GM12873 (cell line): ENCODE measurements at regions not wholly inside any gene's neighbourhood (a gene's known extent, or its start where the extent isn't known, plus 50 kb on each side); places are given as distances from the start of the nearest gene placed in this dataset.

Source experiments
- TF ChIP-seq, protein P1 (sequence below): IDR thresholded peaks from 2 replicates; pipeline ENCODE4 v1.5.1; 2012; ENCODE audit warnings: low read depth, mild to moderate bottlenecking, moderate library complexity, low read length, control low read depth; ENCODE audit not compliant: insufficient read depth; ENCODE audit errors: missing control alignments

DNA sequence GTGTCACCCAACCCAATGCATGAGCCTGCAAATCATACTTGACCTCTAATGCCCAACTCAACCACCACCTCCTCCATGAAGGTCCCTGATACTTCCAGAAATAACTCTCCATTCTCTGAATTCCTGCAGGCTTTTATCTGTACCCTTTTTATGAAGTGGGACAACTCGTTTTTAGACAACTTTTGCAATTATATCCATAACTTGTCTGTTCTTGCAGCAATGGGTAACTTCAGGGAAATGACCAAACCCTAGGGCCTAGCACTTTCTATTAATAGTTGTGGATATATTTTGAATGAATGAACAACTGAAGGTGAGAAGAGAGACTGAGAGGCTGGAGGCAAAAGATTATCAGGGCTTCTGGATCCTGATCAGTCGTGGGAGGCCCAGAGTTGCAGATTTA is 236.6 kb upstream of the MOCS1 start:
- TF ChIP-seq, protein P1, sequence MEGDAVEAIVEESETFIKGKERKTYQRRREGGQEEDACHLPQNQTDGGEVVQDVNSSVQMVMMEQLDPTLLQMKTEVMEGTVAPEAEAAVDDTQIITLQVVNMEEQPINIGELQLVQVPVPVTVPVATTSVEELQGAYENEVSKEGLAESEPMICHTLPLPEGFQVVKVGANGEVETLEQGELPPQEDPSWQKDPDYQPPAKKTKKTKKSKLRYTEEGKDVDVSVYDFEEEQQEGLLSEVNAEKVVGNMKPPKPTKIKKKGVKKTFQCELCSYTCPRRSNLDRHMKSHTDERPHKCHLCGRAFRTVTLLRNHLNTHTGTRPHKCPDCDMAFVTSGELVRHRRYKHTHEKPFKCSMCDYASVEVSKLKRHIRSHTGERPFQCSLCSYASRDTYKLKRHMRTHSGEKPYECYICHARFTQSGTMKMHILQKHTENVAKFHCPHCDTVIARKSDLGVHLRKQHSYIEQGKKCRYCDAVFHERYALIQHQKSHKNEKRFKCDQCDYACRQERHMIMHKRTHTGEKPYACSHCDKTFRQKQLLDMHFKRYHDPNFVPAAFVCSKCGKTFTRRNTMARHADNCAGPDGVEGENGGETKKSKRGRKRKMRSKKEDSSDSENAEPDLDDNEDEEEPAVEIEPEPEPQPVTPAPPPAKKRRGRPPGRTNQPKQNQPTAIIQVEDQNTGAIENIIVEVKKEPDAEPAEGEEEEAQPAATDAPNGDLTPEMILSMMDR = no peak

DNA sequence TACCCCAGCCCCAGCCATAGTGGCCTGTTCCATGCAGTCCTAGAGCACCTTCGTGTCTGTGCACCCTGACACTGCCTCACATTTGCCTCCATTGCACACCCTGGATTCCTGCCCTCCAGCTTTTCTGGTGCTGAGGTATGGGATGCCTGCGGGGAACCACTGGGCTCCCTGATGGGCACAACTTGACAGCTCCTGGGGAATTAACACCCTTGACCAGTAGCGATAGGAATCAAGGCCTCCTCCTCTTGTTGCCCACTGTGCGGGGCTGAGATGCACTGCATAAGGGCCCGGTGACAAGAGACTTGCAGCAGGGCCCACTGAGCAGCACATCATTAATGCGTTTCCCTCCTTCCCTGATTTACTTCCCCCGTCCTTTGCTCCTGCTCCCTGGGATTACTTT is 235.6 kb upstream of the MOCS1 start:
- TF ChIP-seq, protein P1 = no peak

DNA sequence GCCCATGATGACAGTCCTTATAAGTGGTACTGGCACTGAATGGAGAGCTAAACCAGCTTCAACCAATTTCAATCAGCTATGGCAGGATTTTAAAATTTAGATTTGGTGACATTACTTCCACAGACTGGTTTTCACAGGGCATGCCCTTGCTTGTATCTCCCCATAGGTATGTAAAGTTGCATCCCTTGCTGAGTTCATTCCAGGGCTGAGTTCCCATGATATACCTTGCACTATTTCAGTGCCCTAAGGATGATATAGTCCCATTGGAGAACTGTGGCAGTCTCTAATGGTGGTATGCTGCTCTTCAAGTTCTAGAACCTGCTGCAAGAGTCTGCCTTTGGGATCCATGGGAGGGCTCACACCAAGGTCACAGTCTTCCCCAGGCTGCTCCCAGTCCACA is 232.7 kb upstream of the MOCS1 start:
- TF ChIP-seq, protein P1 = no peak

DNA sequence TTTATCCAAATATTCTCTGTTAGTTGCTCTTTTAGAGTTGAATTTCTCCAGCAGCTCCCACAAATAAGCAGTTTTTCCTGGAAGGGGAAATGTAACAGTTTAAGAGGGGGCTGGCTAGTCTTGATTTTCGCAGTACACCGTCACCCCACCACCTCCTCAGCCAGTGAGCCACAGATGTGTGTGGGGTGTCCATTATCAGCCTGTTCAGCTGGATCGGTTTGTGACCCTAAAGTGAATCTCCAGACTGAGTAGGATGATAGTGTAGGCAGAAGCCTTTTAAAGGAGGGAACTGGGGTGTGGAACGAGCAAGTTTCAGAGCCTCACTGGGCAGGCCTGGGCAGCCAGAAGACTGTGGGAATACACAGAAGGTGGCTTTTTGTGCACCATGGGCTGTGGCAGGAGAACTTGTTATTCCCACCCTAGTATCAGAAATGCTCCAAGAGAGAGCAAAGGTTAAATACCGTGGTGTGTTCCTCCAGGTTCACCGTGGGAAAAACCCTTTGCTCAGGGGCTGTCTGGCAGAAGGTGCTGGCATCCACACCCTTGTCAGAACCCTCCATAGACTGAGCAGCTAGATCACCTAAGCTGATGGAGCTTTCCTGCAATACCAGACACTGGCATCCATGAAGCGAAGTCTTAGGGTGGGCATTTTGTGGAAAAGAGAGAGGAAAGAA is 230.9 kb upstream of the MOCS1 start:
- TF ChIP-seq, protein P1 = no peak

DNA sequence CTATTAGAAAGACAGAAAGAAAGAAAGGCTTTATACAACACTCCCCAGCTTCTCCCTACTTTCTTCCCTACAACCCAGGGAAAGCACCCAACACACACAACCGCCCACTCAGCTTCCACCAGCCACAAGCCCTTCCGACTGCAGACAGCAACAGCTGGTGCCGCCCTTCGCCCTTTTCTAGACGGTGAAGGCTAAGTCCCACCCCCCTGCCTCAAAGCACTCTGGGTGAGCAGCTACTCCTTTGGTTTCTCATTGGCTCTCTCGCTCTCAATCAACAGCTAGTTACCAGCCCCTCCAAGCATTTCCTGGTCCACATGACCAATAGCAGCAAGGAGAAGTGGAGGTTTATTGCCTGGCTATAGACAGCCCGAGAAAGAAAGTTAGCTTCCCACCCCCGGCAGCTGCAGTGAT is 230.1 kb upstream of the MOCS1 start:
- TF ChIP-seq, protein P1 = no peak

DNA sequence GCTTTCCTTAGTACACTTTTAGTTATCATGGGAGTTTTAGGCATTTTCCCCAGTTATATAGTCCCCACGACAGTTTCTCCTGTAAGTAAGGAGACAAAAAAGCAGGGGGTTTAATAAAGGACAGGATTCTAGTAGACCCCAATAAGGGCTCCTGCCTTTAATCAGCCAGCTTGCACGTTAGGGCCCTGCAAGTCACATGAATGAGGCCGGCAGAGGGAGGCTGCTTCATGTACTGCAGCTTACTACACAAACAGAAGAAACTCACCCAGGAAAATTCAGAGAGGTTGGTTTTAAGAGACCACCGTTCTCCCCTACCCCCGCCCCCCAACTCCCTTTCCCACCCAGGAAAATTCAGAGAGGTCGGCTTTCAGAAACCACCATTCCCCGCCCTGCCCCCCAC is 229.7 kb upstream of the MOCS1 start:
- TF ChIP-seq, protein P1 = no peak

DNA sequence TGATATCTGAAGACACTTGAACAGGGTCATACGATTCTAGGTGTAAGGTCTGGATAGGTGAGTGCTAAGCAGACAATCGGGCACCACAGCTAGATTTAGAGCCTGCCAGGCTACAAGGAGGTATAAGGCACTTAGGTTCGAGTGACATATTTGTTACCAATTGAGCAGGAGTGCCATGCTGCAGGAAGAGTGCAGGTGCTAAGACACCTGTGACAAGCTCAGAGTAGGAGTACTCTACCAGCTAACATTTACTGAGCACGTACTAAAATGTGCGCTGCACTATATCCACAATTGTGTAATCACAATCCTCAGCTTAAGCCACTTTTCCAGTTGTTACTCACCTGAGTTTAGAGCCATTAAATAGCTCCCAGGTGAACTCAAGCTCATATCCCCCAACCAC is 227.8 kb upstream of the MOCS1 start:
- TF ChIP-seq, protein P1 = no peak

DNA sequence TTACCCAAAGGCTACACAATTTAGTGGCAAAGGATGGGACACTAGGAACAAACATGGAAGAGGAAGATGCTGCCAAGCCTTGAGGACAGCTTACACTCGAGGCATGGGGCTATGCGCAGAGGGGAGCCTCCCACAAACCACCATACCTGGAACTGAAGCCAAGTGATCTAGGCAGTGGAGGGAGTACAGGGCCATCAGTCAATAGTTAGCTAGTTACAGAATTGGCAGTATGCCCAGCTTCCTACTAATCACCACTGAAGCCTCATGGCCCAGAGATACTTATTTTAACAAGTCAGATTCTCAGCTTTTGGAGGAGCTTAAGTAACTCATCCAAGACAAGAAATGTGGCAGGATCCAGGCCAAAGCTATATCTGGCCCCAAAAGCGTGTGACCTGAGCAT is 226.6 kb upstream of the MOCS1 start:
- TF ChIP-seq, protein P1 = no peak
